CD4-positive, alpha-beta T cell treated with Interferon gamma for 1 hour (primary cell): ENCODE measurements at regions not wholly inside any gene's neighbourhood (a gene's known extent, or its start where the extent isn't known, plus 50 kb on each side); places are given as distances from the start of the nearest gene placed in this dataset.
"Not testable (repeated sequence)": the region's sequence is repeated elsewhere in the genome, so short reads cannot be mapped to it uniquely, and the experiment has no call there.

Experiments
- DNase-seq: peaks from one replicate; pipeline ENCODE4 v3.0.0-alpha.2; 2020

- peak; percentile 54 for DNase-seq
Measured at GRCh38 chr18:32884543-32884942, 111.7 kb upstream of the KLHL14 start.

GRCh38 chr18:32881009-32881408 is 108.2 kb upstream of the KLHL14 start:
- DNase-seq: peak; percentile 11

- DNase-seq: no peak
Measured at GRCh38 chr18:32879497-32879896, 106.7 kb upstream of the KLHL14 start.

- DNase-seq: no peak
Measured at GRCh38 chr18:32878436-32878835, 105.6 kb upstream of the KLHL14 start.

GRCh38 chr18:32877371-32877770 is 104.5 kb upstream of the KLHL14 start:
- no peak for DNase-seq

- no peak for DNase-seq
Measured at GRCh38 chr18:32875625-32876024, 102.8 kb upstream of the KLHL14 start.

GRCh38 chr18:32871786-32872185 is 99.0 kb upstream of the KLHL14 start:
- DNase-seq: no peak

GRCh38 chr18:32870611-32871010 is 97.8 kb upstream of the KLHL14 start:
- no peak for DNase-seq

GRCh38 chr18:32868406-32868805 is 95.6 kb upstream of the KLHL14 start:
- no peak for DNase-seq

GRCh38 chr18:32867936-32868335 is 95.1 kb upstream of the KLHL14 start:
- DNase-seq: no peak

- DNase-seq: no peak
Measured at GRCh38 chr18:32867330-32867729, 94.5 kb upstream of the KLHL14 start.

- DNase-seq: not testable (repeated sequence)
Measured at GRCh38 chr18:32862031-32862430, 89.2 kb upstream of the KLHL14 start.

- DNase-seq: no peak
Measured at GRCh38 chr18:32851936-32852335, 79.1 kb upstream of the KLHL14 start.

- DNase-seq: no peak
Measured at GRCh38 chr18:32848826-32849225, 76.0 kb upstream of the KLHL14 start.

GRCh38 chr18:32847691-32848090 is 74.9 kb upstream of the KLHL14 start:
- no peak for DNase-seq

- DNase-seq: no peak
Measured at GRCh38 chr18:32846896-32847295, 74.1 kb upstream of the KLHL14 start.

- no peak for DNase-seq
Measured at GRCh38 chr18:32840962-32841361, 68.1 kb upstream of the KLHL14 start.

GRCh38 chr18:32835951-32836350 is 63.1 kb upstream of the KLHL14 start:
- no peak for DNase-seq

- DNase-seq: no peak
Measured at GRCh38 chr18:32831781-32832180, 59.0 kb upstream of the KLHL14 start.

- DNase-seq: no peak
Measured at GRCh38 chr18:32823226-32823625, 50.4 kb upstream of the KLHL14 start.
